ENCODE measurements at regions not wholly inside any gene's neighbourhood (a gene's known extent, or its start where the extent isn't known, plus 50 kb on each side); places are given as distances from the start of the nearest gene placed in this dataset.

DNA sequence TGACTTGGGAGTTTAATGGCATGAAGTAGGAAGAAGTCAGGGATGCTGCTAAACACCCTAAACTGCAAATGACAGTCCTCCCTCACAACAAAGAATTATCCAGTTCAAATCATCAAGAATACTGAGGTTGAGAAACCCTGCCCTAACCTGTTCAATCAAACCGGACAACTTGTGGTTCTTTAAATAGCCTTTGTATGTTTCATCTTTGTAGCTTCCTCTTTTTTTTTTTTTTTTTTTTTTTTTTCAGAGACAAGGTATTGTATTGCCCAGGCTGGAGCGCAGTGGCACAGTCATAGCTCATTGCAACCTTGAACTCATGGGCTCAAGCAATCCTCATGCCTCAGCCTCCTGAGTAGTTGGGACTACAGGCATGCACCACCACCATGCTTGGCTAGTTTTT, 52.5 kb upstream of the TTC29 start:
- DNase-seq: no peak

- DNase-seq: no peak
Observed at GRCh38 chr4:147003956-147004809, 58.5 kb upstream of the TTC29 start.

GRCh38 chr4:147006229-147006628, 60.6 kb upstream of the TTC29 start:
- DNase-seq: no peak

DNA sequence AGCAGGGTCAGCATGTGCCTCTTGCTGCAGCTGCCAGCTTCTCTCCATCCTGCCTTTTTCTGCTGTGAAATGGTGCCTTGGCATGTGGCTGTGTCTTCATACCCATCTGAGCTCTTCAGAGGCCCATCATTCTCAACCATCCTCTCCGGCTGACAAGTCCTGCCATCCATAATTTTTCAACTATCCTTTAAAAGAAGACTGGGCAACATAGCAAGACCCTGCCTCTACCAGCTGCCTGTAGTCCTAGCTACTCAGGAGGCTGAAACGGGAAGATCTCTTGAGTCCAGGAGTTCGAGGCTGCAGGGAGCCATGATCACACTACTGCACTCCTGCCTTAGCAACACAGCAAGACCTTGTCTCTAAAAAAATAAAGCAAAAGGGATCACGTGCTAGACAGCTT, 64.2 kb upstream of the TTC29 start:
- DNase-seq: no peak

- DNase-seq: no peak
Observed at GRCh38 chr4:147011411-147011810, 65.7 kb upstream of the TTC29 start.

GRCh38 chr4:147012059-147012707, 66.5 kb upstream of the TTC29 start:
- DNase-seq: no peak

DNA sequence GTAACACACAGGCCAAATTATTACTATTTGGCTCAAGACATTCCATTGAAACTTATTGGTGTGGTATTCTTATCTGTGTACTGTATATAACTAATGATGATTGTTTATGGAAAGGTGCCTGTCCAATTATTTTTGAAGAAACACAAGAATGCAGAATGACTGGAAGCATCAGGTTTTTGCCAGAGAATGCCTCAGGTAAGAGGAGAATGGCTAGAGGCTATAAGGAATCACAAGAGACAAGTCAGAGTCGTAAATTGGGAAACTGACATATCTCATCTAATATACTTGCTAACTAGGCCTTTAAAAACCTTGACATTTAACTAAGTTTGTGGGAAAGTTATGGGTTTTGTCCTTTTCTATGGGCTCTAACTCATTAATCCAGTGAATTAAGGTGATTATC, 69.3 kb upstream of the TTC29 start:
- no peak for DNase-seq

DNA sequence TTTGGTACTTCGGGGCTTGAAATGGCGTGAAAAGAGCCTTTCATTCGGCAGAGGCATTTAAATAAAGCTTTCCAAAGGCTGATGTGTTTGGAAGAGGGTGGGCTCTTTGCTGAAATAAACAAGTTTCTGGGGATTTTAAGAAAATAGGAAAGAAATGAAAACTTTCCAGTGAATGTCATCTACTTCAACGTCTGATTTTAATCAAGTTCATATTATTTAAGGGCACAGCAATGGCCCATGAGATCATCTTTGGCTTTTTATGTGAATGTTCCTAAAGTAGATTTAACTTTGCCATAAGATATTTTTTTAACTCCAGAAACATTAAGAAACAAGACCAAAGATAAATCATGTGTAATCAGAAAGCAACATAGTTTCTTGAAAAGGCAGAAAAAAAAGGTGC, 69.8 kb upstream of the TTC29 start:
- DNase-seq: no peak

GRCh38 chr4:147017081-147017480, 71.4 kb upstream of the TTC29 start:
- DNase-seq: no peak

DNA sequence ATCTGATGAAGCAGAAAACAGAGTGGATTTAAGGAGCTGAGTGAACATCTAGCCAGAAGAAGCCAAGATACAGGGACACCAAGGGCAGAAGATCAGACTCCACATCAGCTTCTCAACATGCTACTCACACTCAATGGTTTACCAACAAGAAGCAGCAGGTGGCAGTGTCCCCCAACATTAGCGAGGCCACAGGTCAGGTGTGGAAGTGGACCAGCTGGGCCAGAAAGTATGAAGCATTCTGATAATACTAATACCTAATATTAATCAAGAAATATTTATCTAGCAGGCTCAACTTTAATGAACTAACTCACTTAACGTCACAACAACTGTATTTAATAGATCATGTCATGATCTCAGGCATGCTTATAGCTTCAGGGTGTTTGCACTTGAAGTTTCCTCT, 73.4 kb upstream of the TTC29 start:
- no peak for DNase-seq

DNA sequence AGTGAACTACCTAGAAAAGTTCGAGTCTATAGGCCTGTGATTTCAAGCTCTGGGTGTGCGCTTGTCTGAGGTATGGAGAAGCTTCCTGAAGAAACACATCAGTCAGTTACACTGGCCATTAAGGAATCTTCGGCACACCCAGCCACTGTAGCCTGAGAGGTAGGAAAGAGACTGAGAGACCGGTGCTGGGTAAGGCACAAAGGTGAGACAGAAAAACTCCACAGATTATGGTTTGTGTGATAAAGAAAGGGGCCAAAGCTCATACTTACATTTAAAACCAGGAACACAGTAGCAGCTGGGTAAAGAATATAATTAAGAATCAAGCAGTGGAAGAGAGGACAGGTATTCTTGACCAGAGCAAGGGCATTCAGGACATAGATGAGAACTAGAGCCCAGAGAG, 74.8 kb upstream of the TTC29 start:
- DNase-seq: no peak

GRCh38 chr4:147025042-147025441, 79.4 kb upstream of the TTC29 start:
- no peak for DNase-seq

GRCh38 chr4:147029296-147029695, 83.6 kb upstream of the TTC29 start:
- no peak for DNase-seq

- DNase-seq: no peak
Observed at GRCh38 chr4:147034372-147034771, 88.7 kb upstream of the TTC29 start.

DNA sequence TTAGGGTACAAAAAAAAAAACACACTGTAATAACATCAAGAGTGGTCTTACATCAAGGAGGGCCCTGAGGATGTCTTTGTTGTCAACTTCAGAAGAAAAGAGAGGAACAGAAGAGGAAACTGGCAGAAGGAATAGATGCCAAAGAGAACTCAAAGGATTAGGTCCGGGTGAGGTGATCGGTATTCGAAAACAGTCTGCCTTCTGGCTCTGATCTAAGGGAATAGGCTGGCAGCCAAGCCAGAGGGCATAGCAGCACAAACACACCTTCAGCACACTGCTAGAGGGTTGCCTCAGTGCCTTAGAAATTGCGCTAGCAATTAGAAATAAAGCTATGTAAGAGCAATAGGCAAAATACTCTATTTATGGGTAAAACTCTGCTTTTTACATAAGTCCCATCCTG, 91.4 kb upstream of the TTC29 start:
- DNase-seq: no peak

GRCh38 chr4:147039976-147040575, 94.4 kb upstream of the TTC29 start:
- no peak for DNase-seq

DNA sequence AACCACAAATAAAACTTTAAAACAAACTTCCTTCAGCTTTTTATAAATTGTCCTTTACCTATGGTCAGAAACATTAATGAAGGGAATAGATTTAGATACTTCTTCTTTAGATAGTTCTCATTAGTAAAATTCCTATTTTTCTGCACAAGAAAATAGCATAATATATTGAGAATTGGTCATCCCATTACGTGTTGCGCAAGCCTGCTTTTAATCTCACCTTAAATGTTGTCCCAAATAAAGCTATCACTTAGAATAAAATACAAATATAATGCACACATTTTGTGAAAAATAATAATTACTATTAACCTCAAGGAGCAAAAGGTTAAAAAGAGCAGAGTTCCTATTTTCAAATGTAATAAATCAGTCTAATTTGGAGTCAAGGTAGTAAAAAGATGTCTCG, 95.2 kb upstream of the TTC29 start:
- DNase-seq: no peak

DNA sequence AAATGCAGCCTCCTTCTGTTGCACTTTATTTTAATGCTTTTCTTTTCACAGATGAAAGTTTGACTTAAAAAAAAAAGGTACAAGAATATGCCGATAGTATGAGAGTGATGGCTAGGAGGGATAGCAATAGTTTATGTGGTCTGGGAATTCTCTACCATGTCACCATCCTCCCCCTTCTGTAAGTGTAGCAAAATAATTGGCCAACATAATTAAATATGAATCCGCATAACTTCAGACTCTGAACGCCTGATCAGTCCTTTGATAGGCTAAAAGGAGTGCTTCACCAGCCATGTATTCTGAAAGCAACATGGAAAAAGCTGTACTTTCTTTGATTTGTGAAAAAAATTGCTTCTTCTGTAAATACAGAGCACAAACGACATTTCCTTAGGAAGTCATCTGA, 95.7 kb upstream of the TTC29 start:
- no peak for DNase-seq

GRCh38 chr4:147042046-147042445, 96.4 kb upstream of the TTC29 start:
- no peak for DNase-seq

DNA sequence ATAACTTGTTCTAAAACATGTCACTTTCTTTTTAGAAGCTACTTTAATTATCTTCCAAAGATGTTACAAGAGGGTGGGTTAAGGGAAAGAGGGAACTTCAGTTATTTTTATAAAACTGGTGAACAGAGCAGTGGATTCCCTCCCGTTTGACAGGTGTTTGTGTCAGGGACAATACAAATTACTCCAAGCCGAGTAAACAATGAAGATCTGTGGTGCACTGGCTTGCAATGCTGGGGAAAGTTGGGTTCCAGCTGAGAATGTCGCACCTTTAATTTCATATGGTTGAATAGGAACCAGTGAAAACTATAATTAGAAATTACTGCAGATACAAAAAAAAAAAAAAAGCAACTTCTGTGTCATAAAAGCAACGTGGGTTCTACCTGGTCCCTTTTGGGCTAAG, 98.6 kb upstream of the TTC29 start:
- DNase-seq: no peak

- DNase-seq: no peak
Observed at GRCh38 chr4:147049946-147050345, 104.3 kb upstream of the TTC29 start.

- no peak for DNase-seq
Observed at GRCh38 chr4:147050356-147050765, 104.7 kb upstream of the TTC29 start.

DNA sequence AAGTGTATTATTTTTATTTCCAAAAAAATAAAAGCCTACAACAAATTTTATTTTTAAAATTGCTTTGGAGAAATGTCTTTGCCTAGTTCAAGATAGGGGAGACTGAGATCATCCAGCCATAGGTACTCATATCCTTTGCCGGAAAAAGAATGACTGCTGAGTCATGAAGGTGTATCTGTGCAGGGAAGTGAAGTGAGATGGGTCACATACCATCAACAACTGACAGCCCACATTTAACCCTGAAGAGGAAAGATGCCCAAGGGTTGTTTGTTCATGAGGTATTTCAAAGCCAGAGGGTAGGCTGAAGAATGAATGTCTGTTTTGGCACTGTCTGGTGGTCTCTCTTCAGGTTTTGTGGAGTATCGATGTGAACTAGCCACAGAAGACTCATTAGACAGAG, 106.7 kb upstream of the TTC29 start:
- DNase-seq: no peak

- DNase-seq: no peak
Observed at GRCh38 chr4:147054228-147054872, 108.7 kb upstream of the TTC29 start.
